GM18861 (cell line): ENCODE measurements at regions not wholly inside any gene's neighbourhood (a gene's known extent, or its start where the extent isn't known, plus 50 kb on each side); places are given as distances from the start of the nearest gene placed in this dataset.

Experiments
- ATAC-seq: cut with Tn5 transposase; IDR thresholded peaks from one replicate; pipeline ENCODE4 v1.9.1; 2021; ENCODE audit not compliant: unreplicated experiment

DNA sequence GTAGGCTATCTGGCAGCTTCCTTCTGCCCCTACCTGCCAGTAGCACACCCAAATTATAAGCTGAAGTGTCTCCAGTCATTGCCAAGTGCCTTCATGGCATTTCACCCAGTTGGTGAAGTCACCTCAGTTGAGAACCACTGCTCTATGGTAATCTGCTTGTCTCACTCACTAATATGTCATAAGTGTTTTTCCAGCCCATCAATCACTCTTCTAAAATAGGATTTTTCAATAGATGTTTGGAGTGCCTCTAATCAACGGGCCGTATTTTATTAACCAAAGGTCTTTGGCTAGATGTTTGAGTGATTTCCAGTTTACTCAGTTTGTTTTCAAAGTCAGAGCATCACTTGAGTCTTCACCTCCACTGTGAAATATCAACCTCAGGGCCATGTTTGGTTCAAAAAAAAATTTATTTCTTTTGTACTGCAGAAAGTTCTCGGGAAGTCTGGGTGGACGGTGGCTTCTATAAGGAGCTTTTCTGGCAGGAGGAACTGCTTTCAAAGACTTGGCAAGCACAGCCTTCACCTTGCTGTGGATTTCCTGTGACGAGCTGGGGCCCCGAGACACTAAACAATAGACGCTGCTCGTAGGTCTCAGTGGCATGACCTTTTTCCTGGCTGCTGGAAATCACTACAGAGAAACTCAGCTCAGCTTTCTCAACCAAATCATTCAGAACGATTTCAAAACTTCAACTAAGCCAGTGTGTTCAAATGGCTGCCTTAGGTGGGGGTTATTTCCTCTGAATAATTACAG, 95.2 kb upstream of the FOXF1 start:
- ATAC-seq: no peak

DNA sequence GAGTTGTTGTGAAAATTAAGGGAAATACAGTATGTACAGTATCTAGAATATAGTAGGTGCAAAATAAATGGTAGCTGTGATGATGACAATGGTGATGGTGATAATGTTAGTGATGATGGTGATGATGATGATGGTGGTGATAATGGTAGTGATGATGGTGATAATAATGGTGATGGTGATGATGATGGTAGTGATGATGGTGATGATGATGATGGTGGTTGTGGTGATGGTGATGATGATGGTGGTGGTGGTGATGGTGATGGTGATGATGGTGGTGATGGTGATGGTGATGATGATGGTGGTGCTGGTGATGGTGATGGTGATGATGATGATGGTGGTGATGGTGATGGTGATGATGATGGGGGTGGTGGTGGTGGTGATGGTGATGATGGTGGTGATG, 91.3 kb upstream of the FOXF1 start:
- ATAC-seq: no peak

DNA sequence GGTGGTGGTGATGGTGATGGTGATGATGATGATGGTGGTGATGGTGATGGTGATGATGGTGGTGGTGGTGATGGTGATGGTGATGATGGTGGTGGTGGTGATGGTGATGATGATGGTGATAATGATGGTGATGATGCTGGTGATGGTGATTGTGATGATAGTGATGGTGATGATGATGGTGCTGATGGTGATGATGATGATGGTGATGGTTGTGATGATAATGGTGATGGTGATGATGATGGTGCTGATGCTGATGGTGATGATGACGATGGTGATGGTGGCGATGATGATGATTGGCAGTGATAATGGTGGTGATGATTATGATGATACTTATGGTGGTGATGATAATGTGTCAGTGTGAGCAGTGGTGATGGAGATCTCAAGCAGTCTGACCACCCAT, 90.8 kb upstream of the FOXF1 start:
- ATAC-seq: no peak

DNA sequence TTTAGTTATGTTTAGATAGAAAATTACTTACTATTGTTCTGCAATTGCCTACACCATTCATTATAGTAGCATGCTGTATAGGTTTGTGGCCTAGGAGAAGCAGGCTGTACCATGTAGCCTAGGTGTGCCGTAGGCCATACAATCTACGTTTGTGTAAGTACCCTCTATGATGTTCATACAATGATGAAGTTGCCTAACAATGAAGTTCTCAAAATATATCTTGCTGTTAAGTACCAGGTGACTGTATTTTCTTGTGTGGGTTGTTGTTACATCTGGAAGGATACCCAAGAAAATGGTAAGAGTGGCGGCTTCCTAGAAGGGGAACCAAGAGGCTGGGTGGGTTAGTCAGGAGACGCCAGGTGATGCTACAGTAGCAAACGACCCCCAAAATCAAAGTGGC, 88.3 kb upstream of the FOXF1 start:
- ATAC-seq: no peak

DNA sequence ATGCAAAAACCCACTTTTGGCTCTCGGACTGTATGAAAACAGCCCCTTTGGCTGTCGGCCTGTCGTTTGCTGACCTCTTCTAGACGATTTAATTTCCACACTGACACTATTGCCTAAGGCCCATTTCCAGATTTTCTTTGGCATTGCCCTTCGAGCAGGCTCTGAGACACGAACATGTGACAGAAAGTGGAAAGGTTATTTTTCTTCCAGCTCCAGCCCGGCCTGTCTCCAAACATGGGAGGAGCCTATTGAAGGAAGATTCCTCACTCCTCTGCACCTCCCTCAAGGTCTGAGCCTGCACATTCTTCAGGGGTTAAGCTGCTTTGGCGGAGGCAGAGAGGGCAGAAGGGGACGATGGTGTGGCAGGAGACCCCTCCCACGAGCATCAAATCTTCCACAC, 85.9 kb upstream of the FOXF1 start:
- ATAC-seq: no peak

DNA sequence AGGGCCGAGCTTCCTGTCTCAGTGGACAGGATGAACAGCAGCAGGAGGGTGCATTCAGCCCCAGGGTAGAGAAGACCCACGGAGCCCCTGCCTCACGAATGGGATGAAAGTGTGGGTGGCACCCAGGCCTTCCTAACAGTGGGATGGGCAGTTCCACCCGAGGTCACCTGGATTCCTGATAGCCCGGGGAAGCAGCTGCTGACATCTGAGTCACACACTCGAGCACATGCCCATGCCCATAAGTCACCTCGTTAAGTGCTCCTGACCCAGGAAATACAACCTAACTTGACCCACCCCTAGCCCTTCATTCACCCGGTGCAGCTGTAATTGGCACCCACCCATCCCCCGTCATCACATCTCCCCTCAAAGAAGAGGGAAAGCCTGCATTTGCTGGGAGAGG, 85.3 kb upstream of the FOXF1 start:
- ATAC-seq: no peak

DNA sequence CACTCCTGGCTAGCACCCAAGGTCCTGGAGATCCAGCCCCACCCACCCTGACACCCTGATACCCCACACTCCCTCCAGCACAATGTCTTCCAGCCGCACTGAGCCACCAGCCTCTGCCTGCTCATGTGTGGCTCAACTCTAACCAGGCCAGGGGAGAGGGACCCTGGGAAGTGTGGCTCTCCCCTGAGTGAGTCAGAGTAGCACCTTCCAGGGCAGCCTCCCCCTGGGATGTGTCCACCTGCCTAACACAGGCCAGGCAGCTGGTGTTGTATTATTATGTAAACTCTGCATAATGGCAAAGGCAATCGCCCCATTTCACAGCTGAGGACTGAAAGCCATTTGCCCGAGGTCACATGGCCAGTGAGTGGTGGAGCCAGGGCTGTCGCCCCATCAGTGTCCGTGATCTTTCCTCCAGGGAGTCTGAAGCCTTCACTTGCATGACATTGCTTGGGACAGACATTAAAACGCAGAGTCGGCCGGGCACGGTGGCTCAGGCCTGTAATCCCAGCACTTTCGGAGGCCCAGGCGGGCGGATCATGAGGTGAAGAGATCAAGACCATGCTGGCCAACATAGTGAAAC, 84.2 kb upstream of the FOXF1 start:
- ATAC-seq: no peak

DNA sequence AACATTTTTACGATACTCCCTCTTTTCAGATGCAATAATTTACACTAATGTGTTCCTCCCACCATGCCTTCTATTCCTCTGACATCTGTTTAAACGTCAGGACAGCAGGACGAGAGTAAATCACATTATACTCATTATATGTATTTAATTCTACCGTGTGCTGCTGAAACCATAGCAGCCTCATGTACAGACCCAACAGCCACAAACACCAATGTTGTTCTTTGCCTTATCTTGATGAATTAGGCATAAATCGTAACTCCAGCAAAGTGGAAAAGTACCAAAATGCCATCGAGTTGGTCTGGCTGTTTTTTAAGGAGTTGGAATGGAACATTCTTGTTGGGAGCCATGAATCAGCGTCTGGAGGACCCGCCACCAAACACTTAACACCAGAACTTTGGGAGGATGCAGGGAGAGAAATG, 82.9 kb upstream of the FOXF1 start:
- ATAC-seq: no peak

DNA sequence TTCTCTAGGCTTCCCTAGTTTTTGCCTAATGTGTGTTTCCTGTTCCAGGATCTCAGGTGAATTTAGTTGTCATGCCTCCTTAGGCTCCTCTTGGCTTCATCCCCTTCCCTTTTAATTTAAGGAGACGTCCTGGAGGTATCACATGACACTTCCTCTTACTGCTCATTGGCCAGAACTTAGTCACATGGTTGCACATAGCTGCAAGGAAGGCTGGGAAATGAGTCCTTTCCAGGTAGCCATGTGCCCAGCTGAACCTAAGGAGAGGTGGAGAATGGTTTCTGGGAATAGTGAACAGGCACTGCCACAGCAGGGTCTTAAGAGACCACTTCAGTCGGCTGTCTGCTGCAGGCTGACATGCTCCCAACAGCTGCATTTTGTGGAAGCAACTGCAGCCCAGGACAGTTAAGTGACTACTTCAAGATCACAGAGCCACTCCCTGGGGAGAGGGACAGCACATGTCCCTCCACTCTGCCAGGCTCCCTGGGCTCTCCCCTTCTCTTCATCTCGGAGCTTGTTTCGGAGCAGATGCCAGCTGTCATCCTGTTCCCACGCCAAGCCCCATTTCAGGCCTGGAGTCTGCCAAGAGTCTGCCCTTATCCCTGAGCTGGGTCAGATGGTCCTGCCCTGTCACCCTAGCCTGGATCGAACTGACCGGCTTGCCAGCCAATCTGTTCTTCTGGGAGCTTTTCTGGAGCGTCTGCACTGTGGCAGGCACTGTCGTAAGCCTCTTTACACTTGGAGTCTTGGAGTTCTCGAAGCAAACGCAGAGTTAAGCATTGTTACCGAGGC, 81.4 kb upstream of the FOXF1 start:
- ATAC-seq: no peak

DNA sequence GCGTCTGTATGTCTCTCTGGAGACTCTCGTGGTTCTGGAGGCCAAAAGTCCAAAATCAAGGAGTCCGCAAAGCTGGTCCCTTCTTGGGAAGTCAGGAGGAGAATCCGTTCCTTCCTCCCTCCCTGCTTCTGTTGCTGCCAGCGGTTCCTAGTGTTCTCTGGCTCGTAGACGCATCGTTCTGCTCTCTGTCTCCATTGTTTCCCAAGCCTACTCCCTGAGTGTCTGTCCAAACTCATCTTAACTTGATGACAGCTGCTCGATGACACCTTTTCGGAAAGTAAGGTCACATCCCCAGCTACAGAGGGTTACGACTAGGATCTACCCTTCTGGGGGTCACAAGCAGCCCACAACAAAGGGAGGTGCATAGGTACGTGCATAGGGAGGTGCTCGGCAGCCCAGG, 80.7 kb upstream of the FOXF1 start:
- no peak for ATAC-seq

DNA sequence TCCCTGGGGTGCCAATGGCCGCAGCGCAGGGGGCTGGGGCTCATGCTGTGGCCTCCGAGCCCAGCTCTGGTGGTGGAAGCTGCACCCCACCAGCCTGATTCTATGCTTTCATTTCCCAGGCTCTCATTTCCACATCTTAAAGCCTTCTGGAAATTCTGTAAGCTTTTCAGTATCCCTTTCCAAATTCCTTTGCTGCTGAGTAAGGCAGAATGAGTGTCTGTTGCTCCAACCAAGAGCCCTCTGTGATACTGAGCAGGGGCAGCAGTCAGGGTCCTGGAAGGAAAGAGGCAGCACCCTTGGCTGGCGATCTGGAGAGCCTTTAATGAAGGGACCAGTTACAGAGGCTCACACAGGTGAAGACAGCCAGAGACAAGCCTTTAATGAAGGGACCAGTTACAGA, 79.5 kb upstream of the FOXF1 start:
- ATAC-seq: no peak

DNA sequence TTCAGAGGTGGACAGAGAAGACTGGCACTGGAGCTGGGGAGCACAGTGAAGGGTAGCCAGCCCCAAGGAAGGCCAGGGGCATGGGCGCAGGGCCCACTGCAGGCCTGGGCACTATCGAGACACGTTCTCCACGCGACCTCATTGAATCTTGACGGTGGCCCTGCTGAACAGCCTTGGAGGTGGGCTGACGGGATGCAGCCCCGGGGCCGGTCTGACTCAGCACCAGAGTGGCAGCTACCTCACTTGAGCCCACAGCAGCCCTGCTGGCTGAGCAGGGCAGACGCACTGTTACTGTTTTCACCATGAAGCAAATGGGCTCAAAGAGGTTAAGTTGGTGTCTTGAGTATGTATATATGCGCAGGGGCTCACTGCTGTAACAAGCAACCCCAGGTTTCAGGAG, 78.8 kb upstream of the FOXF1 start:
- no peak for ATAC-seq

DNA sequence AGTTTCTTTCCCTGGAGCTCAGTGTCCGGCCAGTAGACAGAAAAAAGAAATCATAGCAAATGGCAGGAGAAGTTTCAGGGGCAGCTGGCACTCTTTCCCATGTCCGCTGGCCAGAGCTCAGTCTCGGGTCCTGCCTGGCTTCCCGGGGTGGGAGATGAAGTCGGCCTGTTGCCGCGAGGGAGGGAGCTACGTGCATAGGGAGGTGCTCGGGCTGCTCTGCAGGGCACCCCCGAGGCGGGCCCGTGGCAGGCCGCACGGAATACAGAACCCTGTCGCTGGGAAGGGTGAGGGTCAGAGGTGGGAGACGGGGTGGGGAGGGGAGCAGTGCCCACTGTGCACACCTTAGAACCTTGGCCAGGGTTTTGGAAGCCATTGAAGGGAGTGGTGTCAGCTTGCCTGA, 78.3 kb upstream of the FOXF1 start:
- ATAC-seq: no peak

DNA sequence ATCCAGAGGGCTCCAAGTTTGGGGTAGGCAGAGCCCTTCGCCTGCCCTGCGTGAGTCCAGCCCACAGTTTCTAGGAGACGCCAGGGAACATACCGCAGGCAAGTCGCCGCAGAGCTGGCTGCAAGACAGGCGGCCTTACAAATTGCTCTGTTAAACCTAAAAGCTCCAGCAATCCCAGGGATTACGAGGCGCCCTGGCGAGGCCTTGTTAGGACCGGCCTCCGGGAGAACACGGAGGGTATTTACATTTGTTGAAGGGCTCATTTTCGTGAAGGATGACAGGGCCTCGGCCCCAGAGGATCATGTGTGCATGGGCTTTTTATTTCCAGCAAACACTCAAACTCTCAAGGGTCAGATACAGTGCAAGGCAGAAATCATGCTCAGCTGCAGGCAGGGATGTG, 77.6 kb upstream of the FOXF1 start:
- no peak for ATAC-seq

DNA sequence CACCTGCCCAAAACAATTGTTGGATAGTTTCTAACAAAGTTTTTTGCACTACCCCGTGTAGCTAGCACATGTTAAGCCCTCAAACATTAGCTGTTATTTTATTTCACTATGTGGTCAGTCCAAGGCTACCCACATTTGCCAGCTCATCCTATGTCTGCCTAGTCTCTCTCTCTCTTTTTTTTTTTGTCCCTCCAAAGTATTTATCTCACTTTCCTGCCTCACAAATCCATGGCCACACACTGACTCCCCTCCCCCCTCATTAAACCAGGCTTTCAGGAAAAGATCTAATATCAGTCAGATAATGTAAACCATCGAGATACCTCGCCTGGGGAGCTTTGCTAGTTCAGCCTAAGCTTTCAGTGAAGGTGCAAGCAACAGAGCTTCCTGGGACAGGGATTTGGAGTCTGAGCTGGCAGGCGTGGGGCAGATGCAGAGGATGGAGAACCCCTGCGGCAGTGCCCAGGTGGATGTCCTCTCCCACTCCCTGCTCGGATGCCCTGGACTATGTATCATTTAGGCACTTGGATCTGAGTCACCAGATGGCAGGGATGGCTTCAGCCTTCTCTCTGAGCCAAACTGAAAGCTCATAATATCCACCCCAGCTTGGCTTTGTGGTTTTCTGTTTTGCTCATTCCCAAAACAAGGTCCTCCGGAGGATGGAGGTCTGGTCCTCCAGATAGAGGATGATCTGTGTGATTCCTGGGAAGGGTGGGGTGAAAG, 73.7 kb upstream of the FOXF1 start:
- no peak for ATAC-seq

DNA sequence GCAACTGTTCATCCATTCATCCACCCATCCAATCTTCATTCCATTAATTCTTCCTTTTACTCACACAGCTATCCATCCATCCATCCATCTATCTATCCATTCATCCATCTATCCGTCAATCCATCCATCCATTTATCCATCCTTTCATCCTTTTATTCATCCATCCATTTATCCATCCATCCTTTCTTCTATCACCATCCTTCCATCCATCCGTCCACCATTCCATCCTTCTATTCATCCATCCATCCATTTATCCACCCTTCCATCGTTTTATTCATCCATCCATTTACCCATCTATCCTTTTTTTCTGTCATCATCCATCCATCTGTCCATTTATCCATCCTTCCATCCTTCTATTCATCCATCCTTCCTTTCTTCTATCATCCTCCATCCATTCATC, 73.0 kb upstream of the FOXF1 start:
- no peak for ATAC-seq

DNA sequence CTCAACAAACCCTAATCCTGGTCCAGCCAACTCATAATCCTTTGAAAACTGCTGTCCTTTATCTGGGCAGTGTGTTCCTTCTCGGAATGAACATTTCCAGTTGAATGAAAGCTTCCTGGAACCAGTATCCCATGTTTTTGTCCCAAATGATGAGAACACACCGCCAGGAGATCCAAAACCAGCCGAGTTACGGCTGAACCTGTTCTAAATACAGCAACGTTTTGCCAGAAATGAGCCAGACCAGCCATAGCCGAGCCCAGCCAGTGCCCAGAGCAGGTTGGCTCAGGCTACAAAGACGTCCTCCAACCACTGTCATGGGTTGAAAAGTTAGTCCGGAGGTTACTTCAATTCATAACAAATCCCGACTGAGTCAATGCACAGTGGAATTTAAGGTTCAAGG, 67.6 kb upstream of the FOXF1 start:
- ATAC-seq: no peak

DNA sequence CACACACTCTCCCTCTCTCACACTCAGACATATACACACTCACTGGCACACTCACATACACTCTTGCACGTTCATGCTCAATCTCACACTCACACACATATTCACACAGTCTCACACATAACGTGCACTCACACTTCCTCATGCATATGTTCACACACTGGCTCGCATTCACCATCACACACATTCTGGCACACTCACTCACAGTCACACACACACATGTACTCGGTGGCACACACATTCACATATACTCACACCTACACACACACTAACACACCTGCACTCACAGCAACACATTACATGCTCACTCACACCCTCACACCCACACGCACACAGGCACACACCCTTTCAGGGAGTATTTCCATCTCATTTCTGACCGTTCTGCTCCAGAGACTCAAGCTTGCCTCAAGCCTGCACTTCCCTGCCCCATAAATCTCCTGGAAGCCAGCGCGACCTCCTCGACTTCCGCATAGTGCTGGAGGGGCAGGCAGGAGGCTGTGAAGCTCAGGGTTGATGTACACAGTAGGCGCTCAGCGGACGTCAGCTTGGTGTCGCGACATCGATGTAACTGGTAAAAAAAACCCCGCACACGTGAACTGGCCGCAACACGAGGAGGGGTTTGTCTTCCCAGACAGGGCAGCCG, 66.7 kb upstream of the FOXF1 start:
- ATAC-seq: no peak

DNA sequence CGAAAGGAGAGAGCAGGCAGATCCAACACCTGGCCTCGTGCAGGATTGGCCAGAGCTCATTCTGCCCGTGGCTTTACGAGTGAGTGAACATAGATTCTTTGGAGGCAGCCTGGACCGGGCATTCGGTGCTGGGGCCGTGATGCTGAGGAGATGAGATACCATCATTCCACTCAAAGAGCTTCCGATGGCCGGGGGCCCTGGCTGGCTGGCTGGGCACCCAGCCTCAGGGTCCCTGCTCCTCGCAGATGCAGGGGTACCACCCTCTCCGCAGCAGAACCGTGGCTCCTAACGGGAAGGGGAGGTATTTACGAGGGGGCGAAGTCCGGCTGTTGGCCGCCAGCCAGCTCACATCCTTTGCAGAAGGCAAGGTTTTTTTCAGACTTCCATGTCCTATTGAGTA, 66.1 kb upstream of the FOXF1 start:
- ATAC-seq: no peak

DNA sequence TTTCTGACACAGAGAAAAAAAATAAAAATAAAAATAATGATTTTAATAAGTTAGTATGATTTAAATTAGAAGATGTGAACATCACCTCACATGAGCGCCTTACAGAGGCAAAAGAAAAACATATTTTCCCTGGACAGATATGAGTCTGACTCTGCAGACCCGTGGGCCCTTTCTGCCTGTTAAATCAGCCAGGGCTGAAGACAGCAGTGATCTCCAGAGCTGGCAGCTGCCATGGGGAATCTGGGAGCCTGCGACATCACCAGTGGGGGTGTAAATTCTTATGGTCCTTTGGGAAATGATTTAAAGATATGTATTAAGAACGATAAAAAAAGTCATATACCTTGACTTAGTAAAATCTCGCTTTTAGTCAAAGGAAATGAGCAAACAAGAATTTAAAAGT, 65.7 kb upstream of the FOXF1 start:
- no peak for ATAC-seq

DNA sequence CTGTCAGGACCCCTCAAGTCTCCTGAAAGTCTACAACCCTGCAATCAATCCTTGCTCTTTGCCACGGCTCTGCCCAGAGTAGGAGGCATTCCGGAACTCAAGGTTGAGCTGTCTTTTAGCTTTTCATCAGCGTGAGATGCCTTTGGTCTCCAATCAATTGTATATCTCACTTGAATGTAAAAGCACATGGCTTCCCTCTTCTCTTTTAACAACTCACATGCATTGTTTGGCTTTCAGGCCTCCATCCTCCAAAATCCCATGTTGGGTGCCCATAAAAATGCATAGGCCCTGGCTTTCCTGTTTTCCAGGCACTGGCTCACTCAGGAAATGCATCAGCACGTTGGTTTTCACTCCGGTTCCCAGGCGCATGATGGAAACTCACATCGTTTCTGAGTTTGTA, 64.0 kb upstream of the FOXF1 start:
- no peak for ATAC-seq
